Parathyroid adenoma (tissue), 2 donors: ENCODE measurements at regions not wholly inside any gene's neighbourhood (a gene's known extent, or its start where the extent isn't known, plus 50 kb on each side); places are given as distances from the start of the nearest gene placed in this dataset.

ENCODE experiments used
- H2AFZ ChIP-seq: fragments of 300-600 bp; sonication (generic); one replicate; pipeline ENCODE4 v1.7.0; 2017; ENCODE audit warnings: antibody characterized with exemption, mild to moderate bottlenecking
- H3K27ac ChIP-seq: fragments of 300-600 bp; sonication (generic); one replicate; pipeline ENCODE4 v1.7.0; 2017
- H3K27me3 ChIP-seq: fragments of 300-600 bp; sonication (generic); one replicate; pipeline ENCODE4 v1.7.0; 2017; ENCODE audit warnings: low read length; ENCODE audit not compliant: control insufficient read depth, insufficient read depth
- H3K36me3 ChIP-seq: fragments of 300-600 bp; sonication (generic); one replicate; pipeline ENCODE4 v1.7.0; 2017; ENCODE audit warnings: low read length; ENCODE audit not compliant: control insufficient read depth, insufficient read depth
- H3K4me1 ChIP-seq: fragments of 300-600 bp; sonication (generic); one replicate; pipeline ENCODE4 v1.7.0; 2017; ENCODE audit warnings: control low read depth
- H3K4me2 ChIP-seq: fragments of 300-600 bp; sonication (generic); one replicate; pipeline ENCODE4 v1.7.0; 2017; ENCODE audit warnings: low read length
- H3K4me3 ChIP-seq: fragments of 300-600 bp; sonication (generic); one replicate; pipeline ENCODE4 v1.7.0; 2017; ENCODE audit warnings: low read depth, low read length
- H3K79me2 ChIP-seq: fragments of 300-600 bp; sonication (generic); one replicate; pipeline ENCODE4 v1.7.0; 2017; ENCODE audit warnings: control low read depth
- H3K9ac ChIP-seq: fragments of 300-600 bp; sonication (generic); one replicate; pipeline ENCODE4 v1.7.0; 2017; ENCODE audit warnings: mild to moderate bottlenecking
- H3K9me3 ChIP-seq: fragments of 300-600 bp; sonication (generic); one replicate; pipeline ENCODE4 v1.7.0; 2017; ENCODE audit warnings: low read length; ENCODE audit not compliant: control insufficient read depth
- TF ChIP-seq, protein P1 (sequence below): fragments of 300-600 bp; sonication (generic); IDR thresholded peaks from one replicate; pipeline ENCODE4 v1.7.0; 2017; ENCODE audit warnings: antibody characterized with exemption, mild to moderate bottlenecking
- donor health status: primary hyperparathyroidism.

GRCh38 chr4:19945979-19946380, 305.7 kb upstream of the SLIT2 start:
- Histone ChIP-seq H3K36me3 (no peaks in the 10 kb centered on the region), H3K27me3 (no peaks in the 10 kb centered on the region), H3K4me3 (no peak overlapping the region), H2AFZ (no peak overlapping the region), H3K4me1 (no peaks in the 10 kb centered on the region), H3K4me2 (no peak overlapping the region), H3K9ac (no peak overlapping the region), H3K27ac (no peak overlapping the region), H3K79me2 (no peaks in the 10 kb centered on the region), H3K9me3 (no peaks in the 10 kb centered on the region)
- TF ChIP-seq, protein P1, sequence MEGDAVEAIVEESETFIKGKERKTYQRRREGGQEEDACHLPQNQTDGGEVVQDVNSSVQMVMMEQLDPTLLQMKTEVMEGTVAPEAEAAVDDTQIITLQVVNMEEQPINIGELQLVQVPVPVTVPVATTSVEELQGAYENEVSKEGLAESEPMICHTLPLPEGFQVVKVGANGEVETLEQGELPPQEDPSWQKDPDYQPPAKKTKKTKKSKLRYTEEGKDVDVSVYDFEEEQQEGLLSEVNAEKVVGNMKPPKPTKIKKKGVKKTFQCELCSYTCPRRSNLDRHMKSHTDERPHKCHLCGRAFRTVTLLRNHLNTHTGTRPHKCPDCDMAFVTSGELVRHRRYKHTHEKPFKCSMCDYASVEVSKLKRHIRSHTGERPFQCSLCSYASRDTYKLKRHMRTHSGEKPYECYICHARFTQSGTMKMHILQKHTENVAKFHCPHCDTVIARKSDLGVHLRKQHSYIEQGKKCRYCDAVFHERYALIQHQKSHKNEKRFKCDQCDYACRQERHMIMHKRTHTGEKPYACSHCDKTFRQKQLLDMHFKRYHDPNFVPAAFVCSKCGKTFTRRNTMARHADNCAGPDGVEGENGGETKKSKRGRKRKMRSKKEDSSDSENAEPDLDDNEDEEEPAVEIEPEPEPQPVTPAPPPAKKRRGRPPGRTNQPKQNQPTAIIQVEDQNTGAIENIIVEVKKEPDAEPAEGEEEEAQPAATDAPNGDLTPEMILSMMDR, result no peak

- Histone ChIP-seq H3K4me2 (no peak overlapping the region), H3K4me1 (no peaks in the 10 kb centered on the region), H2AFZ (no peak overlapping the region), H3K9ac (no peak overlapping the region), H3K79me2 (no peaks in the 10 kb centered on the region), H3K4me3 (no peak overlapping the region), H3K9me3 (no peaks in the 10 kb centered on the region), H3K27me3 (no peaks in the 10 kb centered on the region), H3K36me3 (no peaks in the 10 kb centered on the region), H3K27ac (no peak overlapping the region)
- TF ChIP-seq, protein P1, result no peak
Observed at GRCh38 chr4:19945501-19945900, 306.2 kb upstream of the SLIT2 start.

DNA sequence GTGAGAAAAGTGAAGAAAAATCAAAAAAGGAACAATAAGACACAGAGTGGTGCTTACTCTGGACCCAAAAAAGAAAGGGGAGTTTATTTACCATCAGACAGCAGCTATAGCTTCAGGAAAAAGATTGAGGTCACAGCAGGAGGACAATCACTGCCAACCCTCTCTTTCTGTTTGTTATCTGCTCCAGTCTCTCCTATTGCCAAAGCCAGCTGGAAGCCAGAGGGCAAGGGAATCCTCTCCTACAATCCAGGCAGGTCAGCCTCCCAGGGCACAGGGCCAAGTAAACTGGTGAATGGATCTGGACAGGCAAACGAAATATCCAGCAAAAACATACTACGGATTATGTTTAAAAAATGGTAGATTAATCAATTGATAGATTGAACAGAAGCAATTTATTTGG, 306.9 kb upstream of the SLIT2 start:
- Histone ChIP-seq H3K4me1 (no peaks in the 10 kb centered on the region), H3K27me3 (no peaks in the 10 kb centered on the region), H3K4me2 (no peak overlapping the region), H3K9ac (no peak overlapping the region), H3K36me3 (no peaks in the 10 kb centered on the region), H2AFZ (no peak overlapping the region), H3K79me2 (no peaks in the 10 kb centered on the region), H3K9me3 (no peaks in the 10 kb centered on the region), H3K4me3 (no peak overlapping the region), H3K27ac (no peak overlapping the region)
- TF ChIP-seq, protein P1, result no peak

DNA sequence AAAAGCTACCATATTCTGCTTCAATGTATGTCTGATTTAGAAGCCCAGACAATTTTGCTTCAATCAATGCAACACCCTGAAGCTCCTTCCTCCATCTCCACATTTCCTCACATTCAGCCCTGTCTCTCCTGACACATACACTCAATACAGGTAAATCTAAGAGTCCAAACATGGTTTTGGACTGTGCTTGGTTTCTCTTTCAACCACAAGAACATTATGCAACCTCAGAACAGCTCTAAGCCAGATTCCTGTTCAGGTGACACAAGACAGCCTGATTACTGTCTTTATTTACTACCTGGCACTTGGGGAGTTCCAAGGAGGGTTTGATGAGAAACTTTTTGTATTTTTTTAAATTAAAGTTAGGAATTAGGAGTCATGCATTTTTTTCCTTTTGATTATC, 307.5 kb upstream of the SLIT2 start:
- Histone ChIP-seq H3K4me3 (no peak overlapping the region), H3K27ac (no peak overlapping the region), H3K79me2 (no peaks in the 10 kb centered on the region), H3K27me3 (no peaks in the 10 kb centered on the region), H2AFZ (no peak overlapping the region), H3K4me2 (no peak overlapping the region), H3K36me3 (no peaks in the 10 kb centered on the region), H3K9me3 (no peaks in the 10 kb centered on the region), H3K4me1 (no peaks in the 10 kb centered on the region), H3K9ac (no peak overlapping the region)
- TF ChIP-seq, protein P1, result no peak

GRCh38 chr4:19941434-19941833, 310.3 kb upstream of the SLIT2 start:
- TF ChIP-seq, protein P1, result no peak
- Histone ChIP-seq H3K4me1 (no peaks in the 10 kb centered on the region), H3K4me3 (no peak overlapping the region), H3K9ac (no peak overlapping the region), H3K27me3 (no peaks in the 10 kb centered on the region), H2AFZ (no peak overlapping the region), H3K36me3 (no peaks in the 10 kb centered on the region), H3K9me3 (no peaks in the 10 kb centered on the region), H3K4me2 (no peak overlapping the region), H3K79me2 (no peaks in the 10 kb centered on the region), H3K27ac (no peak overlapping the region)
